ENCODE measurements at regions not wholly inside any gene's neighbourhood (a gene's known extent, or its start where the extent isn't known, plus 50 kb on each side); places are given as distances from the start of the nearest gene placed in this dataset.

DNA sequence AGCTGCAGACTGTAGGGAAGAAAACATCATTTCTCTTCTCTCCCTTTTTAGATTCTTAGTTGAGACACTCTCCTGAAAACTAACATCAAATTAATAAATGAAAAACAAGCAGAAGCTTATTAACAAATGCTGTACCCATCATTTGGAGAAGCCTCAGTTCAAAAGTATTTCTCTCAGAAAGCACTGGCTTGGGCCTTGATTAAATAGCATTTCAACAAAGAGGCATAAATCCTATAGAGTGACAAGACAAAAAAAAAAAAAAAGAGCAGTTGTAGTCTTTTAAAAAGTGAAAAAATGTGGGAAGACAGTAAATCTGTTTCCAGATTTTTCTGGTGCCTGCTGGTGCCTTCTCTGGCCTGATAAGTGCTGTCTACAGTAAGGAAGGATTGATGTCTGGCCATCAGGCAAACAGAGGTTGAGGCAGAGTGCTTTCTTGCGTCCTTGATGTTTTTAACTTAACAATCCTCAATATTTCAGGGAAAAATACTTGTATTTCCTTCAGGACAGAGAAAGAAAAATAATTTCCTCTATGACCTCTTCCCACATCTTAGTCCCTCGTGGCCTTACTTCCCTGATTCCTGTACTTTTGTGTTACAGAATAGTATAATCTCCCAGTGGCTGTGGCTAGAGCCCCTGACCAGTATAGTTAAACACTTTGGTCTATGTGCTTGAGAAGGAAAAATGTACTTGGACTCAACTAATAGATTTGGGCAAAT is 300.5 kb downstream of the HGF start:
- Histone ChIP-seq H3K4me2 (ENCODE audit: control insufficient read depth, extremely low read depth, insufficient read depth, low read depth, low read length) (no peak overlapping the region), H3K4me3 (ENCODE audit: control insufficient read depth in 2 of 3, extremely low read depth in 1 of 3, insufficient read depth in 2 of 3, low read depth in 1 of 3, low read length in 3 of 3) (no peak overlapping the region), H3K27me3 (ENCODE audit: control insufficient read depth, extremely low read depth, insufficient read depth, low read length) (no peaks in the 10 kb centered on the region), H3K27ac (ENCODE audit: control insufficient read depth, insufficient read depth, low read length) (no peak overlapping the region), H3K9me3 (ENCODE audit: control insufficient read depth, low read depth, low read length) (no peaks in the 10 kb centered on the region), H3K9ac (ENCODE audit: control insufficient read depth, extremely low read depth, insufficient read depth, low read length) (no peak overlapping the region), H2AFZ (ENCODE audit: control insufficient read depth, low read length) (no peak overlapping the region), H3K36me3 (ENCODE audit: control insufficient read depth in 2 of 2, extremely low read depth in 1 of 2, insufficient read depth in 2 of 2, low read length in 2 of 2) (no peaks in the 10 kb centered on the region), H3K4me1 (ENCODE audit: control insufficient read depth, extremely low read depth, insufficient read depth, low read length) (no peaks in the 10 kb centered on the region), H4K20me1 (ENCODE audit: control insufficient read depth, extremely low read depth, insufficient read depth, low read length) (no peaks in the 10 kb centered on the region), H3K79me2 (ENCODE audit: control insufficient read depth, insufficient read depth, low read length) (no peaks in the 10 kb centered on the region), H3K9me1 (ENCODE audit: control insufficient read depth, extremely low read depth, insufficient read depth, low read length) (no peaks in the 10 kb centered on the region)
- dilution Hi-C loops (cut with MboI; ENCODE audit: extremely low pct_ligation_motif_present, low sequenced_read_pairs) = no loop called here
- no peak for TF ChIP-seq EZH2 (IDR thresholded peaks at IDR 0.05; ENCODE audit: low read length)
- TF ChIP-seq, protein P1, sequence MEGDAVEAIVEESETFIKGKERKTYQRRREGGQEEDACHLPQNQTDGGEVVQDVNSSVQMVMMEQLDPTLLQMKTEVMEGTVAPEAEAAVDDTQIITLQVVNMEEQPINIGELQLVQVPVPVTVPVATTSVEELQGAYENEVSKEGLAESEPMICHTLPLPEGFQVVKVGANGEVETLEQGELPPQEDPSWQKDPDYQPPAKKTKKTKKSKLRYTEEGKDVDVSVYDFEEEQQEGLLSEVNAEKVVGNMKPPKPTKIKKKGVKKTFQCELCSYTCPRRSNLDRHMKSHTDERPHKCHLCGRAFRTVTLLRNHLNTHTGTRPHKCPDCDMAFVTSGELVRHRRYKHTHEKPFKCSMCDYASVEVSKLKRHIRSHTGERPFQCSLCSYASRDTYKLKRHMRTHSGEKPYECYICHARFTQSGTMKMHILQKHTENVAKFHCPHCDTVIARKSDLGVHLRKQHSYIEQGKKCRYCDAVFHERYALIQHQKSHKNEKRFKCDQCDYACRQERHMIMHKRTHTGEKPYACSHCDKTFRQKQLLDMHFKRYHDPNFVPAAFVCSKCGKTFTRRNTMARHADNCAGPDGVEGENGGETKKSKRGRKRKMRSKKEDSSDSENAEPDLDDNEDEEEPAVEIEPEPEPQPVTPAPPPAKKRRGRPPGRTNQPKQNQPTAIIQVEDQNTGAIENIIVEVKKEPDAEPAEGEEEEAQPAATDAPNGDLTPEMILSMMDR (optimal IDR thresholded peaks at IDR 0.05 in 1 of 3, IDR thresholded peaks at IDR 0.05 in 1 of 3, conservative IDR thresholded peaks at IDR 0.05 in 1 of 3; ENCODE audit: extremely low read depth in 1 of 3, insufficient read depth in 2 of 3, low read length in 3 of 3) = no peak
- no peak for DNase-seq (ENCODE audit: low read depth, low spot score)
- no peak for FAIRE-seq

DNA sequence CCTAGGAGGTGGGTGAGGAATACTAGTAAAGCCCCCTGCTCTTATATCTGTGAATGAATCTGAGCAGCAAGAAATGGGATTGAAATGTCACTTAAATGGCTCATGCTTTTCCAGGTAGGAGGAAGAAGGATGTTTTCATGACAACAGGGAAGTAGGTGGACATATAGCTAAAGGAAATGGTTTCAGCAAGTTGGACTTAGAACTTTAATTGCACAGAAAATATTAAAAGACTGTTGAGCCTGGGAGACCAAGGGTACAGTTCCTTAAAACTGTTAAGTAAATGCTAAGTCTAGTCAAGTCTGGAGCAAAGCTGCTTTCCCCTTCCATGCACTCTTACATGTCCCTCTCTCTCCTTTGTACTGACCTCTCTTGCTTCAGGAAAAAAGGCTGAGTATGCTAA is 301.3 kb downstream of the HGF start:
- DNase-seq (ENCODE audit: low read depth, low spot score) = no peak
- dilution Hi-C loops (cut with MboI; ENCODE audit: extremely low pct_ligation_motif_present, low sequenced_read_pairs) = no loop called here
- Histone ChIP-seq H2AFZ (ENCODE audit: control insufficient read depth, low read length) (no peak overlapping the region), H3K27ac (ENCODE audit: control insufficient read depth, insufficient read depth, low read length) (no peak overlapping the region), H3K9me3 (ENCODE audit: control insufficient read depth, low read depth, low read length) (no peaks in the 10 kb centered on the region), H3K79me2 (ENCODE audit: control insufficient read depth, insufficient read depth, low read length) (no peaks in the 10 kb centered on the region), H3K9ac (ENCODE audit: control insufficient read depth, extremely low read depth, insufficient read depth, low read length) (no peak overlapping the region), H3K4me1 (ENCODE audit: control insufficient read depth, extremely low read depth, insufficient read depth, low read length) (no peaks in the 10 kb centered on the region), H3K4me3 (ENCODE audit: control insufficient read depth in 2 of 3, extremely low read depth in 1 of 3, insufficient read depth in 2 of 3, low read depth in 1 of 3, low read length in 3 of 3) (no peak overlapping the region), H4K20me1 (ENCODE audit: control insufficient read depth, extremely low read depth, insufficient read depth, low read length) (no peaks in the 10 kb centered on the region), H3K27me3 (ENCODE audit: control insufficient read depth, extremely low read depth, insufficient read depth, low read length) (no peaks in the 10 kb centered on the region), H3K36me3 (ENCODE audit: control insufficient read depth in 2 of 2, extremely low read depth in 1 of 2, insufficient read depth in 2 of 2, low read length in 2 of 2) (no peaks in the 10 kb centered on the region), H3K9me1 (ENCODE audit: control insufficient read depth, extremely low read depth, insufficient read depth, low read length) (no peaks in the 10 kb centered on the region), H3K4me2 (ENCODE audit: control insufficient read depth, extremely low read depth, insufficient read depth, low read depth, low read length) (no peak overlapping the region)
- FAIRE-seq = no peak
- no peak for TF ChIP-seq EZH2 (IDR thresholded peaks at IDR 0.05; ENCODE audit: low read length)
- TF ChIP-seq, protein P1 (optimal IDR thresholded peaks at IDR 0.05 in 1 of 3, IDR thresholded peaks at IDR 0.05 in 1 of 3, conservative IDR thresholded peaks at IDR 0.05 in 1 of 3; ENCODE audit: extremely low read depth in 1 of 3, insufficient read depth in 2 of 3, low read length in 3 of 3) = no peak
